MM.1S (cell line): ENCODE measurements at regions not wholly inside any gene's neighbourhood (a gene's known extent, or its start where the extent isn't known, plus 50 kb on each side); places are given as distances from the start of the nearest gene placed in this dataset.
"Not testable (repeated sequence)": the region's sequence is repeated elsewhere in the genome, so short reads cannot be mapped to it uniquely, and the experiment has no call there.

Experiments
- DNase-seq: peaks from one replicate; pipeline ENCODE4 v3.0.0-alpha.2; 2015
- H2AFZ ChIP-seq: fragments of 300-600 bp; sonication (generic); 2 replicates; pipeline ENCODE4 v1.6.0; 2016; ENCODE audit warnings: antibody characterized with exemption, low read length
- H3F3A ChIP-seq: fragments of 300-600 bp; sonication (generic); 2 replicates; pipeline ENCODE4 v1.6.1; 2016; ENCODE audit warnings: mild to moderate bottlenecking, antibody characterized with exemption, low read length, moderate library complexity, mixed read lengths; ENCODE audit not compliant: insufficient read depth
- H3K27ac ChIP-seq: fragments of 300-600 bp; sonication (generic); 2 replicates; pipeline ENCODE4 v1.5.1; 2016; ENCODE audit warnings: mild to moderate bottlenecking, low read length
- H3K27me3 ChIP-seq: fragments of 300-600 bp; sonication (generic); replicated peaks from 2 replicates; pipeline ENCODE4 v1.6.0; 2016; ENCODE audit warnings: low read length; ENCODE audit not compliant: insufficient read depth
- H3K36me3 ChIP-seq: fragments of 300-600 bp; sonication (generic); replicated peaks from 2 replicates; pipeline ENCODE4 v1.6.1; 2016; ENCODE audit warnings: mild to moderate bottlenecking, low read length, mixed read lengths; ENCODE audit not compliant: insufficient read depth
- H3K4me1 ChIP-seq: fragments of 300-600 bp; sonication (generic); 2 replicates; pipeline ENCODE4 v1.6.1; 2016; ENCODE audit warnings: low read length, mixed read lengths
- H3K4me2 ChIP-seq: fragments of 300-600 bp; sonication (generic); 2 replicates; pipeline ENCODE4 v1.6.0; 2016; ENCODE audit warnings: low read depth, low read length
- H3K4me3 ChIP-seq: fragments of 300-600 bp; sonication (generic); 2 replicates; pipeline ENCODE4 v1.5.1; 2016; ENCODE audit warnings: low read length, mixed read lengths
- H3K79me2 ChIP-seq: fragments of 300-600 bp; sonication (generic); 2 replicates; pipeline ENCODE4 v1.6.1; 2016; ENCODE audit warnings: mixed run types, low read length, mixed read lengths
- H3K9ac ChIP-seq: fragments of 300-600 bp; sonication (generic); 2 replicates; pipeline ENCODE4 v1.6.1; 2016; ENCODE audit warnings: low read length, mixed read lengths
- H3K9me2 ChIP-seq: fragments of 300-600 bp; sonication (generic); replicated peaks from 2 replicates; pipeline ENCODE4 v1.6.1; 2016; ENCODE audit warnings: mild to moderate bottlenecking, low read length, mixed read lengths; ENCODE audit not compliant: insufficient read depth
- H3K9me3 ChIP-seq: fragments of 300-600 bp; sonication (generic); replicated peaks from 2 replicates; pipeline ENCODE4 v1.6.1; 2016; ENCODE audit warnings: mild to moderate bottlenecking, low read length, mixed read lengths; ENCODE audit not compliant: insufficient read depth
- H4K20me1 ChIP-seq: fragments of 300-600 bp; sonication (generic); 2 replicates; pipeline ENCODE4 v1.6.1; 2016; ENCODE audit warnings: mild to moderate bottlenecking, low read length, moderate library complexity, mixed read lengths; ENCODE audit not compliant: insufficient read depth
- EZH2 ChIP-seq: fragments of 300-600 bp; sonication (generic); optimal IDR thresholded peaks from 2 replicates; pipeline ENCODE3; 2017; ENCODE audit warnings: low read depth, mild to moderate bottlenecking, antibody characterized with exemption, low read length, mixed read lengths
- EZH2phosphoT487 ChIP-seq: fragments of 300-600 bp; sonication (generic); IDR thresholded peaks from 2 replicates; pipeline ENCODE4 v1.6.1; 2018; ENCODE audit warnings: antibody characterized with exemption, low read length
- TF ChIP-seq, protein P1 (sequence below): fragments of 300-600 bp; sonication (generic); IDR thresholded peaks from 2 replicates; pipeline ENCODE4 v1.5.1; 2016; ENCODE audit warnings: antibody characterized with exemption, low read length, mixed read lengths

GRCh38 chrX:1885116-1885515 is 270.3 kb downstream of the ASMT start:
- no peak overlapping the region for H3K4me2 ChIP-seq
- no peaks in the 10 kb centered on the region for H3F3A ChIP-seq
- no peaks in the 10 kb centered on the region for H3K36me3 ChIP-seq
- no peak overlapping the region for H3K27ac ChIP-seq
- no peak for DNase-seq
- H2AFZ ChIP-seq = no peak overlapping the region
- no peaks in the 10 kb centered on the region for H3K9me3 ChIP-seq
- no peaks in the 10 kb centered on the region for H3K79me2 ChIP-seq
- no peaks in the 10 kb centered on the region for H3K9me2 ChIP-seq
- H4K20me1 ChIP-seq = no peaks in the 10 kb centered on the region
- no peak overlapping the region for H3K9ac ChIP-seq
- no peaks in the 10 kb centered on the region for H3K27me3 ChIP-seq
- no peaks in the 10 kb centered on the region for H3K4me1 ChIP-seq
- TF ChIP-seq EZH2phosphoT487 (no peak), EZH2 (no peak)
- TF ChIP-seq, protein P1, sequence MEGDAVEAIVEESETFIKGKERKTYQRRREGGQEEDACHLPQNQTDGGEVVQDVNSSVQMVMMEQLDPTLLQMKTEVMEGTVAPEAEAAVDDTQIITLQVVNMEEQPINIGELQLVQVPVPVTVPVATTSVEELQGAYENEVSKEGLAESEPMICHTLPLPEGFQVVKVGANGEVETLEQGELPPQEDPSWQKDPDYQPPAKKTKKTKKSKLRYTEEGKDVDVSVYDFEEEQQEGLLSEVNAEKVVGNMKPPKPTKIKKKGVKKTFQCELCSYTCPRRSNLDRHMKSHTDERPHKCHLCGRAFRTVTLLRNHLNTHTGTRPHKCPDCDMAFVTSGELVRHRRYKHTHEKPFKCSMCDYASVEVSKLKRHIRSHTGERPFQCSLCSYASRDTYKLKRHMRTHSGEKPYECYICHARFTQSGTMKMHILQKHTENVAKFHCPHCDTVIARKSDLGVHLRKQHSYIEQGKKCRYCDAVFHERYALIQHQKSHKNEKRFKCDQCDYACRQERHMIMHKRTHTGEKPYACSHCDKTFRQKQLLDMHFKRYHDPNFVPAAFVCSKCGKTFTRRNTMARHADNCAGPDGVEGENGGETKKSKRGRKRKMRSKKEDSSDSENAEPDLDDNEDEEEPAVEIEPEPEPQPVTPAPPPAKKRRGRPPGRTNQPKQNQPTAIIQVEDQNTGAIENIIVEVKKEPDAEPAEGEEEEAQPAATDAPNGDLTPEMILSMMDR = no peak
- H3K4me3 ChIP-seq = no peak overlapping the region

DNA sequence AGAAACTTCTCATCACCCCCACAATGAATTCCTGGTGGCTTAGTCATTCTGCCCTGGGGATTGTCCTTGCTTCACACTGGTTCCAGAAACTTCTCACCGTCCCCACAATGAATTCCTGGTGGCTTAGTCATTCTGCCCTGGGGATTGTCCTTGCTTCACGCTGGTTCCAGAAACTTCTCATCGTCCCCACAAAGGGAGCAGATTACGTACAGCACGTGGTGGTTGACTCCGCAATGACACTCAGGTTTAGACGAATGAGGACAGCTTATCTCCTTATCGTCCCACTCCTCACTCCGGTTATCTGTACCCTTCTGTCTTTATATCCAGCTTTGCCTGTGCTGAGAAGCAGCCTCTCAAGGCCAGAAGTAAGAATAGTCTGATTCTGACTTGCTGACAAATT is 273.4 kb downstream of the ASMT start:
- not testable (repeated sequence) for H3K27me3 ChIP-seq, H3K4me1 ChIP-seq, H2AFZ ChIP-seq, DNase-seq, H3F3A ChIP-seq, H3K9ac ChIP-seq, H3K27ac ChIP-seq, H3K4me2 ChIP-seq, H3K79me2 ChIP-seq, H4K20me1 ChIP-seq, H3K9me2 ChIP-seq, H3K4me3 ChIP-seq, H3K36me3 ChIP-seq, H3K9me3 ChIP-seq

- Histone ChIP-seq H4K20me1 (no peaks in the 10 kb centered on the region), H3K4me3 (no peak overlapping the region), H3F3A (no peaks in the 10 kb centered on the region), H3K9ac (no peak overlapping the region), H3K9me3 (no peaks in the 10 kb centered on the region), H3K9me2 (no peaks in the 10 kb centered on the region), H3K79me2 (no peaks in the 10 kb centered on the region), H2AFZ (no peak overlapping the region), H3K4me1 (no peaks in the 10 kb centered on the region), H3K4me2 (no peak overlapping the region), H3K27ac (no peak overlapping the region), H3K36me3 (no peaks in the 10 kb centered on the region), H3K27me3 (no peaks in the 10 kb centered on the region)
- DNase-seq = no peak
- no peak for TF ChIP-seq EZH2
- TF ChIP-seq, protein P1 = no peak
- TF ChIP-seq EZH2phosphoT487 = no peak
These were observed 279.1 kb downstream of the ASMT start for GRCh38 chrX:1894026-1894294.

GRCh38 chrX:1894740-1895139 is 279.9 kb downstream of the ASMT start:
- no peaks in the 10 kb centered on the region for H3K36me3 ChIP-seq
- H3K79me2 ChIP-seq = no peaks in the 10 kb centered on the region
- H2AFZ ChIP-seq = no peak overlapping the region
- H3K4me2 ChIP-seq = no peak overlapping the region
- no peaks in the 10 kb centered on the region for H4K20me1 ChIP-seq
- DNase-seq = no peak
- no peak overlapping the region for H3K9ac ChIP-seq
- no peaks in the 10 kb centered on the region for H3K27me3 ChIP-seq
- no peaks in the 10 kb centered on the region for H3K4me1 ChIP-seq
- H3K4me3 ChIP-seq = no peak overlapping the region
- H3K27ac ChIP-seq = no peak overlapping the region
- no peaks in the 10 kb centered on the region for H3F3A ChIP-seq
- H3K9me2 ChIP-seq = no peaks in the 10 kb centered on the region
- no peaks in the 10 kb centered on the region for H3K9me3 ChIP-seq
- no peak for TF ChIP-seq EZH2
- TF ChIP-seq, protein P1 = no peak
- no peak for TF ChIP-seq EZH2phosphoT487
